GM12873 (cell line): ENCODE measurements at regions not wholly inside any gene's neighbourhood (a gene's known extent, or its start where the extent isn't known, plus 50 kb on each side); places are given as distances from the start of the nearest gene placed in this dataset.

Source experiments
- TF ChIP-seq, protein P1 (sequence below): IDR thresholded peaks from 2 replicates; pipeline ENCODE4 v1.5.1; 2012; ENCODE audit warnings: low read depth, mild to moderate bottlenecking, moderate library complexity, low read length, control low read depth; ENCODE audit not compliant: insufficient read depth; ENCODE audit errors: missing control alignments

DNA sequence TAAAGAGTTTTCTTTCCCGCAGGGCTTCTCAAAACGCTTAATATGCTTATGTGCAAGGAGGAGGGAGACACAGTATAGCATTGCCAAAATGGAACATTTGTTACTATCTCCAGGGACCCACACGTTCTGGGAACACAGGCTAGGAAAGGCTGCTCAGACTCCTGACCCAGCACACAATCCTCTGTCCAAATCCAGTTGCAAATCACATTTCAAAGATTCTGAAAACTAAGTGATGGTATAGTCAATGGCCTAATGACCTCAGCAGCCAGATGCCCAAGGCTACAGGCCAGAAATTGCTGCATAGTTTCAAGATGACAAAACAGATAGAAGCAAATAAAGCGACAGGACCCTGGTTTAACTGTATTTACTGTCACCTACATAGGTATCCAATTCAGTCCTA, 97.0 kb upstream of the GRIP1 start:
- TF ChIP-seq, protein P1, sequence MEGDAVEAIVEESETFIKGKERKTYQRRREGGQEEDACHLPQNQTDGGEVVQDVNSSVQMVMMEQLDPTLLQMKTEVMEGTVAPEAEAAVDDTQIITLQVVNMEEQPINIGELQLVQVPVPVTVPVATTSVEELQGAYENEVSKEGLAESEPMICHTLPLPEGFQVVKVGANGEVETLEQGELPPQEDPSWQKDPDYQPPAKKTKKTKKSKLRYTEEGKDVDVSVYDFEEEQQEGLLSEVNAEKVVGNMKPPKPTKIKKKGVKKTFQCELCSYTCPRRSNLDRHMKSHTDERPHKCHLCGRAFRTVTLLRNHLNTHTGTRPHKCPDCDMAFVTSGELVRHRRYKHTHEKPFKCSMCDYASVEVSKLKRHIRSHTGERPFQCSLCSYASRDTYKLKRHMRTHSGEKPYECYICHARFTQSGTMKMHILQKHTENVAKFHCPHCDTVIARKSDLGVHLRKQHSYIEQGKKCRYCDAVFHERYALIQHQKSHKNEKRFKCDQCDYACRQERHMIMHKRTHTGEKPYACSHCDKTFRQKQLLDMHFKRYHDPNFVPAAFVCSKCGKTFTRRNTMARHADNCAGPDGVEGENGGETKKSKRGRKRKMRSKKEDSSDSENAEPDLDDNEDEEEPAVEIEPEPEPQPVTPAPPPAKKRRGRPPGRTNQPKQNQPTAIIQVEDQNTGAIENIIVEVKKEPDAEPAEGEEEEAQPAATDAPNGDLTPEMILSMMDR: no peak

DNA sequence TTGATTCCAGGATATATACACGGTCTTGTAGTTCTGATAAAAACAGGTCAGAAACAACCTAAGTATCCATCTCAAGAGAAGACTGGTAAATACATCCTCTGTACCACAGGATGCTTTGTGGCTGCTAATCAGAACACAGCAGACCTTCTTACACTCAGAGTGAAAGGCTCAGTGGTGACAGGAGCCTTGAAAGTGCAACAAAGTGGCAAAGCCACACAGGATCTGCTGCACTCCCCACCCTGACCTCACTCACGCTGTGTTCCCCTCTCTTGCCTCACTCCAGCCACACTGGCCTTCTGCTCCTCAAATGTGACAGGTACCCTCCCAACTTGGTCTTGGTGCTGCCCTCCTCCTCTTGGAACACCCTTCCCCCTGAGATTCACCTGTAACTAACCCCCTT, 98.1 kb upstream of the GRIP1 start:
- TF ChIP-seq, protein P1: no peak

DNA sequence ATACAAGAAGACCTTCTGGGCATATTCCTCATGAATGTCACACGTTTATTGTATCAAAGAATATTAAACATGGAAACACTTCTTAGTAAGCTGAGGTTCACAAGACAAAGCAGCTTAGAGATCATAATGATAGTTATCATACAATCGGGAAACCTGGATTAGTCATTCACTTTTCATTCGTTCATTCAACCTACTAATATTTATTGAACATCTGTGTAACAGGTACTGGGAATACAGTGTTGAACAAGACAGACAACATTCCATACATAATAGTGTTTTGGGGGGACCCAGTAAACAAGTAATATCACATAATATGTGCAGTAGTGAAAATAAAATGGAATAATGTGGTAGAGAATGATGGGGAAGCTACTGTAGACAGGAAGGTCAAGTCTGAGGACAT, 100.6 kb upstream of the GRIP1 start:
- TF ChIP-seq, protein P1: no peak

DNA sequence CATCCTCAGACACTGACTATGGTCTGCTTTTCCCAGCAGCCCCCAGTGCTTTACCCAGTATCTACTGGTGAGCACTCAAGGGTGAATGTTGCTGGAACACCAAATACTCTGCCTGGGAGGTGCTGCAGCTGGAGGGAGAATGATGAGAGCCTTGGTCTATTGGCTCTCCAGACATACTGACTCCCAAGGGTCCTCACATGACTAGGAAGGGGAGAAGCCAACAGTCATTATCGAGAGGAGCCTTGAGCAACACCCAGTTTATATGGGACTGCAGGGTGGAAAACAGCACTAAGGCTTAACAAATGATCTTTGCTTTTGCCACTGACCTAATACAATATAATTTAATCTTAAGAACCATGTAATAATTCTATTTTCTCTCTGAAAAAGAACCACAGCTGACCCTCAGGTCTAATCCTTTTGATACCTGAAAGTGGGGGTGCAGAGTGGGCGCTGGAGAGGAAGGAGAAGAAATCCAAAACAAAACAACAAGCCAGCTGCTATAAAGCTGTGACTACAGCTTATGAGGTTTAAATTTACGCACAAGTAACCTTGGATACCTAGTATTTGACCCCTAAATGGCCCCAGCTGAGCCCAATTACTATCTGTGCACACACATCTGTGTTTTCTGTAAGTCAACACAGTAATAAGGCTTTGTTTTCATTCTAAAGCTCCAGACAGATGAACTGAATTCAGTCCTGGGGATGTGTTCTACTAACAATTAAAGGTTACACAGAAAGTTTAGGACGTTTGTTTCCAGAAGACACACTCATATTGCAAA, 107.8 kb upstream of the GRIP1 start:
- TF ChIP-seq, protein P1: no peak

DNA sequence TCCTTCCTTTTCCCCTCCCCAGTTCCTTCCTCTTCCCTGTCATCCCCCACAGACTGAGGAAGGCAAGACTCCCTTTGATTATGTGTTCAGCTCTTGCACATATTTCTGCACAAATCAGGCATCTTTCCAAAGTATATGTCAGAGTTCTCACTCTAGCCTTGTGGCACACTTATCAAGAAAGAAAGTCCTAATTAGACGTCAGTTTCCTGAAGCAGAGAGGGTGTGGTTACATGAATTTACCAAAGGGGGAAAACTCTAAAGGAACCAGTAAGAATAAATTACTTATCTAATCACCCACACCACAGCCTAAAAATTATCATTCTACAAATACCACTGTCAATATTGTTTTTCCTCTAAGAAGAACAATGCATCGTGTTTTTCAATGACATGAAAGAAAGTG, 120.7 kb upstream of the GRIP1 start:
- TF ChIP-seq, protein P1: no peak

DNA sequence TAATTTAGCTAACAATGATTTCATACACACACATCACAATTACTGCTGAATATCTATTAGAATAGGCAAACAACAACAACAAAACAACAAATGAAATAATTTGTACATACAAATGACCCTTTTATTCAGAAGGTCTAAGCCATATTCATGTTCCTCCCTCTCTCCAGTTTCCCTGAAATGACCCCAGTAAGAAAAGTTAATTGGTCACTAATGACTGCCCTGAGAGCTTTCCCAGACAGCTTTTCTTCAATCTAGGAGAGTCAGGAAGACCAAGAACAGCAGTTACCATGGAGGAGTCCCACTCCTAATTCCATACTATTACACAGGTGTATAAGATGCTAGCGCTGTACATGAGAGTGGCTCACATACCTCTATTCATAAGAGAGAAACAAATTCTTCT, 121.2 kb upstream of the GRIP1 start:
- TF ChIP-seq, protein P1: no peak

DNA sequence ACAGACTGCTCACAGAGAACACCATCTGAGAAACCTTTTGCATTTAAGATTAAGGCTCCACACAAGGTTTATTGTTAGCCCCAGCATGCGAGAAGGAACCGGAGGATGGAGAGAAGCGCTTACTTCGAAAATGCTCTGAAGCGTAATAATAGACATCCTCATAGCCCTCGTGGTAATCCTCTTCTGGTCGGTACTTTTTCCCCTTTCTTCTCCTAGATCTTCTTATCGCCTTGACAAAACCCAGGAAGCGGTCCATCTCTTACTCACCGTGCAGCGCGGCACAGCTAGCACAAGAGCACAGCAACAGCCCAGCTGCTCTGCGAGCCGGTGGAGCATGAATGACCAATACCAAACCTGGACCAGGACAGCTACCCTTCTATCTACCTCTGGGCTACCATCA, 125.1 kb upstream of the GRIP1 start:
- TF ChIP-seq, protein P1: no peak
